ENCODE measurements at regions not wholly inside any gene's neighbourhood (a gene's known extent, or its start where the extent isn't known, plus 50 kb on each side); places are given as distances from the start of the nearest gene placed in this dataset.

DNA sequence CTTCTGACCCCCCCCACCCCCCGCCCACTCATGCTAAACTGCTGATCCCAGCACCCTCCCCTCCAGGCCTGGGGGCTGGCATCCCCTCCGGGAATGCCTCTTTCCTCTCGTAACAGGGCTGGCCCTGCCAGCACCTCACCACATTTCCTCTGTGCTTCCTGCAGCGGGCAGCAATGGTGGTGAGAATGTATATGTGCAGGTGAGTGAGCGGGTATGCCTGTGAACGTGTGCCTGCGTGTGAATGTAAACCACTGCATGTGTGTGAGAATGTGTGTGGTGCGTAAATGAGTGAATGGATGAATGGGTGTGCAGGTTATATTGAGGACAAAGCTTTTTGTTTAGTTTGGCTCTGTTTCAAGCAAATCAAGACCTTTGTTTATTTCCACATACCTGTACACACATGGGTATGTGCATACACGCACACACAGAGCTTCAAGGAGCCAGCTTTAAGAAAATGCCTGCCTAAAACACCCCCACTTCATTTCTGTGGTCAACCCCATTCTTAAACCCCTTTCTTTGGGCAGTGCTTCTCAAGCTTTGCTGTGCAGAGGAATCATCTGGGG lies 95.7 kb upstream of the SHB start:
- no peak for DNase-seq
- no peak for ATAC-seq
- intact Hi-C loops (cut with DNase I, micrococcal nuclease), result loop anchor here in 1 of 2 donors (10.0 kb wide), 1 partner anchor 260 kb away; the partner anchor contains the start of gene SLC25A51

DNA sequence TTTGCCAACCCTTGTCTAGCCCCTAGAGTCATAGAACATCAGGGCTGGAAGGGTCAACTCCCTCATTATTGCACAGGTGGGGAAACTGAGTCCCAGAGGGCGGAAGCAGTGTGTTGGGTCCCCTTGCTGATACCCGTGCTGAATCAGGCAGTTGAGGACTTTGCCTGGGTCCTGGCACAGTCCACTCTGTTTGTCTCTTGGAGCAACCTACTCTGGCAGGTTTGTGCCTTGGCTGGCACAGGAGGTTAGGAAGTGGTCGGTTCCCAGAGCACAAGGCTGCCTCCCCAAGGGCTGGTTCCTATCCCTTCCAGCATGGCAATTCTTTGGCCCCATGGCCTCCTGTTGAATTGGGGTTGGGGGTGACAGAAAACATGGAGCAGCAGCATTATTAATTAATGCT lies 94.5 kb upstream of the SHB start:
- TF ChIP-seq, protein P1, sequence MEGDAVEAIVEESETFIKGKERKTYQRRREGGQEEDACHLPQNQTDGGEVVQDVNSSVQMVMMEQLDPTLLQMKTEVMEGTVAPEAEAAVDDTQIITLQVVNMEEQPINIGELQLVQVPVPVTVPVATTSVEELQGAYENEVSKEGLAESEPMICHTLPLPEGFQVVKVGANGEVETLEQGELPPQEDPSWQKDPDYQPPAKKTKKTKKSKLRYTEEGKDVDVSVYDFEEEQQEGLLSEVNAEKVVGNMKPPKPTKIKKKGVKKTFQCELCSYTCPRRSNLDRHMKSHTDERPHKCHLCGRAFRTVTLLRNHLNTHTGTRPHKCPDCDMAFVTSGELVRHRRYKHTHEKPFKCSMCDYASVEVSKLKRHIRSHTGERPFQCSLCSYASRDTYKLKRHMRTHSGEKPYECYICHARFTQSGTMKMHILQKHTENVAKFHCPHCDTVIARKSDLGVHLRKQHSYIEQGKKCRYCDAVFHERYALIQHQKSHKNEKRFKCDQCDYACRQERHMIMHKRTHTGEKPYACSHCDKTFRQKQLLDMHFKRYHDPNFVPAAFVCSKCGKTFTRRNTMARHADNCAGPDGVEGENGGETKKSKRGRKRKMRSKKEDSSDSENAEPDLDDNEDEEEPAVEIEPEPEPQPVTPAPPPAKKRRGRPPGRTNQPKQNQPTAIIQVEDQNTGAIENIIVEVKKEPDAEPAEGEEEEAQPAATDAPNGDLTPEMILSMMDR (IDR thresholded peaks at IDR 0.05), result no peak
- Histone ChIP-seq H3K36me3 (ENCODE audit: low read depth) (no peaks in the 10 kb centered on the region), H3K4me3 (no peak overlapping the region), H3K4me1 (ENCODE audit: low read depth) (no peaks in the 10 kb centered on the region), H3K9me3 (no peaks in the 10 kb centered on the region)
- intact Hi-C loops (cut with DNase I, micrococcal nuclease), result loop anchor here in 1 of 2 donors (10.0 kb wide), 1 partner anchor 259 kb away; the partner anchor contains the start of gene SLC25A51
- no peak for DNase-seq
- no peak for ATAC-seq

More for the DNA sequence above, 95.7 kb upstream of the SHB start:
- TF ChIP-seq, protein P1 (IDR thresholded peaks at IDR 0.05), result no peak
- no peak overlapping the region for H3K4me3 ChIP-seq
- H3K4me1 ChIP-seq (ENCODE audit: low read depth), result no peaks in the 10 kb centered on the region
- no peaks in the 10 kb centered on the region for H3K9me3 ChIP-seq
- no peaks in the 10 kb centered on the region for H3K36me3 ChIP-seq (ENCODE audit: low read depth)

DNA sequence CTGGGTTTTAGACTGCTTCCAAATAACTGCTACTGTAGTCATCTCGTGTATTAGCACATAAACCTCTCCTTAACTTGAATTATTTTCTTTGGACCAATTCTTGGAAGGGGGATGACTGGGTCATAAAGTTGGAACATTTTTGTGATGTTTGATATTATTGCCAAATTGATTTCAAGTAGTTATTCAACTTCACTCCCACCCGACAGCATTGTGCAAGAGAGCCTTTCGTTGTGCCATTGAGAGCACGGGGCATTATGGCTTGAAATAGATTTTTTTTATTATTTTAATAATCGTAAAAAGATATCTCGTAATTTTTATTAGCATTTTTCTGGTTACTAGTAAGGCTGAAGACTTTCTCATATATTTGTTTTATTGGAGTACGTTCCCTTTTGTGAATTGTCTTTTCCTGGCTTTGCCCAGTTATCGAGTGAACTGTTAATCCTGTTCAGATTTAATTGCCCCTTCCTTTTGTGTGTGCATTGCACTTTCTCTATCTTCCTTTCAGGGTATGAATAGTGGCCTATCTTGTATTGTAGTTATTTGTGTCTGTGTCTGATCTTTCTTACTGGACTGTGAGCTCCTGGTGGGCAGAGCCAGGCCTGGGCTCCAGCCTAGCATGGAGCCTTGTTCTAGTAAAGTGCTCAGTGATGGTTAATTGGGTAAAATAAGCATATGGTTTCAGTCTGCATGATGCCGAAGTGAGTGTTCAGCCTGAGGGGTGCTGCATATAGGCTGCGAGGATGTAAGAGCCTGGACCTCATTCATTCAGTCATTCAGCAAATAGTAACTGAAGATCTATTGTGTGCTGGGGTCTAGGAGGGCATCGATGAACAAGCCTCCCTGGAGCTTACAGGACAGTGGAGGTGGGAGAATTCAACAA lies 93.5 kb upstream of the SHB start:
- no peak for ATAC-seq

DNA sequence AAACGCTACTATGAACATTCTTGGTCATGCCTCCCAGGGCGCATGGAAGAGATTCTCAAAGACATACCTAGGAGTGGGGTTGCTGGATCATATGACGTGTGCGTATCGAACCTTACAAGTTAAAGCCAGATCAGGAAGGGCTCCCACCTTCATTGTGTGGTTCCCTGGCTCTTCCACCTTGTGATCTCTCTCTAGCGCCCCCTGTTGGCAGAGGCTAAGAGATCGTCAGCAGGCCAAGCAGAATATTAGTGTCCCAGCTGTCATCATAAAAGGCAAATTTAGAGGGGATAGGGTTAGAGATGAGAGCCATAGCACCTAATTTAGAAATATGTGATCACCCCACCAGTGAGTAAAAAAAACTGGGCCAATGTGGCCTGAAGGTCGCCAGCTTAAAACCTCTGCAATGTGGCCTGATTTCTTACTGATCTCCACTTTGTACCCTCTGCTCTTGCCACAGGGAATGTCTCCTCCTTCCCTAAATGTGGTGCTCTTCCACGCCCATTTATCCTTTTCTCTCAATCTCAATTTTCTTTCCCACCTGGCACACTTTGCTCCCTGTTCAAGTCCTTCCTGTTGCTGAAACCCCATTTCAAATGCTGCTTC lies 91.7 kb upstream of the SHB start:
- TF ChIP-seq, protein P1 (IDR thresholded peaks at IDR 0.05), result peak; percentile 73
- intact Hi-C loops (cut with DNase I, micrococcal nuclease), result loop anchor here in 1 of 2 donors (10.0 kb wide), 1 partner anchor 256 kb away; the partner anchor contains the start of gene SLC25A51
- H3K4me3 ChIP-seq, result no peak overlapping the region
- ATAC-seq, result peak; percentile 81
- H3K4me1 ChIP-seq (ENCODE audit: low read depth), result no peaks in the 10 kb centered on the region
- peak in 2 of 3 donors; percentile 62 to 84 for DNase-seq
- no peaks in the 10 kb centered on the region for H3K9me3 ChIP-seq
- no peaks in the 10 kb centered on the region for H3K36me3 ChIP-seq (ENCODE audit: low read depth)

More for the DNA sequence above, 93.5 kb upstream of the SHB start:
- Histone ChIP-seq H3K36me3 (ENCODE audit: low read depth) (no peaks in the 10 kb centered on the region), H3K9me3 (no peaks in the 10 kb centered on the region), H3K4me3 (no peak overlapping the region), H3K4me1 (ENCODE audit: low read depth) (no peaks in the 10 kb centered on the region)
- no peak for DNase-seq
- TF ChIP-seq, protein P1 (IDR thresholded peaks at IDR 0.05), result no peak
- intact Hi-C loops (cut with DNase I, micrococcal nuclease), result loop anchor here in 1 of 2 donors (10.0 kb wide), 1 partner anchor 258 kb away; the partner anchor contains the start of gene SLC25A51

DNA sequence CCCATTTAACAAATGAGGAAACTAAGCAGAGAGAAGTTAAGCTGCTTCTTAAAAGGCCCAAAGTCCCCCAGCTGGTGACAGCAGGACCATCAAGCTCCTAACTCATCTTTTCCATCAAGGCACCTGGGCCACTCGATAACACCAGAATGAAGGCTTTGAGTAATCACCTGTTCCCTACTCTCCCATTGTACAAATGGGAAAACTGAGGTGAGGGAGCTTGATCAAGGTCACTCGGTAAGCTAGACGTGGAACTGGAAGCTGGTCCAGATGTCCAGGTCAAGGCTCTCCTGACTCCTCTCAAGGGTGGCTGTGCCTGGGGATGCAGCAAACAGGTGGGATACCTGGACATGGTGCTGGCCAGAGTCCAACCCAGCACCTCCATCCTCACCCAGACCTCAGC lies 90.6 kb upstream of the SHB start:
- intact Hi-C loops (cut with DNase I, micrococcal nuclease), result no loop called here
- DNase-seq, result no peak
- TF ChIP-seq, protein P1 (IDR thresholded peaks at IDR 0.05), result no peak

More for the DNA sequence above, 90.6 kb upstream of the SHB start:
- no peaks in the 10 kb centered on the region for H3K9me3 ChIP-seq
- no peak overlapping the region for H3K4me3 ChIP-seq
- H3K36me3 ChIP-seq (ENCODE audit: low read depth), result no peaks in the 10 kb centered on the region
- no peak for ATAC-seq
- no peaks in the 10 kb centered on the region for H3K4me1 ChIP-seq (ENCODE audit: low read depth)

Data from mucosa of descending colon (tissue), 3 donors.